ENCODE measurements at regions not wholly inside any gene's neighbourhood (a gene's known extent, or its start where the extent isn't known, plus 50 kb on each side); places are given as distances from the start of the nearest gene placed in this dataset.

- FAIRE-seq = no peak
Observed at GRCh38 chr5:90182726-90183125, 226.8 kb downstream of the CETN3 start.

GRCh38 chr5:90174236-90174635, 235.3 kb downstream of the CETN3 start:
- FAIRE-seq (no peak), DNase-seq (ENCODE audit: insufficient read length) (no peak)
- TF ChIP-seq POLR2AphosphoS5 (IDR thresholded peaks at IDR 0.05; ENCODE audit: low read depth, low read length) (no peak), TAF1 (IDR thresholded peaks at IDR 0.05; ENCODE audit: borderline replicate concordance, low read depth, low read length) (no peak), POLR2A (IDR thresholded peaks at IDR 0.05; ENCODE audit: low read depth, low read length) (no peak)

More at GRCh38 chr5:90182726-90183125, 226.8 kb downstream of the CETN3 start:
- TF ChIP-seq TAF1 (IDR thresholded peaks at IDR 0.05; ENCODE audit: borderline replicate concordance, low read depth, low read length) = no peak
- no peak for TF ChIP-seq POLR2A (IDR thresholded peaks at IDR 0.05; ENCODE audit: low read depth, low read length)
- no peak for TF ChIP-seq POLR2AphosphoS5 (IDR thresholded peaks at IDR 0.05; ENCODE audit: low read depth, low read length)
- DNase-seq (ENCODE audit: insufficient read length) = no peak

GRCh38 chr5:90173299-90174030, 236.1 kb downstream of the CETN3 start:
- DNase-seq (ENCODE audit: insufficient read length) = no peak
- TF ChIP-seq POLR2A (IDR thresholded peaks at IDR 0.05; ENCODE audit: low read depth, low read length) (no peak), TAF1 (IDR thresholded peaks at IDR 0.05; ENCODE audit: borderline replicate concordance, low read depth, low read length) (no peak), POLR2AphosphoS5 (IDR thresholded peaks at IDR 0.05; ENCODE audit: low read depth, low read length) (no peak)
- no peak for FAIRE-seq

- no peak for TF ChIP-seq POLR2A (IDR thresholded peaks at IDR 0.05; ENCODE audit: low read depth, low read length)
- no peak for TF ChIP-seq TAF1 (IDR thresholded peaks at IDR 0.05; ENCODE audit: borderline replicate concordance, low read depth, low read length)
- no peak for TF ChIP-seq POLR2AphosphoS5 (IDR thresholded peaks at IDR 0.05; ENCODE audit: low read depth, low read length)
- no peak for DNase-seq (ENCODE audit: insufficient read length)
- FAIRE-seq = no peak
Observed at GRCh38 chr5:90171466-90171865, 238.1 kb downstream of the CETN3 start.

- DNase-seq (ENCODE audit: insufficient read length) (no peak), FAIRE-seq (no peak)
- TF ChIP-seq POLR2A (IDR thresholded peaks at IDR 0.05; ENCODE audit: low read depth, low read length) (no peak), POLR2AphosphoS5 (IDR thresholded peaks at IDR 0.05; ENCODE audit: low read depth, low read length) (no peak), TAF1 (IDR thresholded peaks at IDR 0.05; ENCODE audit: borderline replicate concordance, low read depth, low read length) (no peak)
Observed at GRCh38 chr5:90170261-90170660, 239.3 kb downstream of the CETN3 start.

GRCh38 chr5:90169078-90169477, 240.5 kb downstream of the CETN3 start:
- no peak for DNase-seq (ENCODE audit: insufficient read length)
- FAIRE-seq = no peak
- no peak for TF ChIP-seq POLR2A (IDR thresholded peaks at IDR 0.05; ENCODE audit: low read depth, low read length)
- no peak for TF ChIP-seq TAF1 (IDR thresholded peaks at IDR 0.05; ENCODE audit: borderline replicate concordance, low read depth, low read length)
- no peak for TF ChIP-seq POLR2AphosphoS5 (IDR thresholded peaks at IDR 0.05; ENCODE audit: low read depth, low read length)

GRCh38 chr5:90168399-90168798, 241.2 kb downstream of the CETN3 start:
- no peak for TF ChIP-seq TAF1 (IDR thresholded peaks at IDR 0.05; ENCODE audit: borderline replicate concordance, low read depth, low read length)
- TF ChIP-seq POLR2AphosphoS5 (IDR thresholded peaks at IDR 0.05; ENCODE audit: low read depth, low read length) = no peak
- TF ChIP-seq POLR2A (IDR thresholded peaks at IDR 0.05; ENCODE audit: low read depth, low read length) = no peak
- FAIRE-seq (peak; percentile 64), DNase-seq (ENCODE audit: insufficient read length) (no peak)

- peak; percentile 33 for FAIRE-seq
- no peak for DNase-seq (ENCODE audit: insufficient read length)
- TF ChIP-seq POLR2AphosphoS5 (IDR thresholded peaks at IDR 0.05; ENCODE audit: low read depth, low read length) = no peak
- TF ChIP-seq POLR2A (IDR thresholded peaks at IDR 0.05; ENCODE audit: low read depth, low read length) = no peak
- no peak for TF ChIP-seq TAF1 (IDR thresholded peaks at IDR 0.05; ENCODE audit: borderline replicate concordance, low read depth, low read length)
Observed at GRCh38 chr5:90166816-90167215, 242.7 kb downstream of the CETN3 start.

GRCh38 chr5:90162324-90162723, 247.2 kb downstream of the CETN3 start:
- TF ChIP-seq POLR2AphosphoS5 (IDR thresholded peaks at IDR 0.05; ENCODE audit: low read depth, low read length) = no peak
- TF ChIP-seq POLR2A (IDR thresholded peaks at IDR 0.05; ENCODE audit: low read depth, low read length) = no peak
- TF ChIP-seq TAF1 (IDR thresholded peaks at IDR 0.05; ENCODE audit: borderline replicate concordance, low read depth, low read length) = no peak
- no peak for DNase-seq (ENCODE audit: insufficient read length)
- no peak for FAIRE-seq

GRCh38 chr5:90161414-90161813, 248.1 kb downstream of the CETN3 start:
- FAIRE-seq = no peak
- TF ChIP-seq POLR2AphosphoS5 (IDR thresholded peaks at IDR 0.05; ENCODE audit: low read depth, low read length) = no peak
- no peak for TF ChIP-seq POLR2A (IDR thresholded peaks at IDR 0.05; ENCODE audit: low read depth, low read length)
- no peak for TF ChIP-seq TAF1 (IDR thresholded peaks at IDR 0.05; ENCODE audit: borderline replicate concordance, low read depth, low read length)
- DNase-seq (ENCODE audit: insufficient read length) = no peak

- FAIRE-seq (no peak), DNase-seq (ENCODE audit: insufficient read length) (no peak)
- TF ChIP-seq POLR2A (IDR thresholded peaks at IDR 0.05; ENCODE audit: low read depth, low read length) (no peak), POLR2AphosphoS5 (IDR thresholded peaks at IDR 0.05; ENCODE audit: low read depth, low read length) (no peak), TAF1 (IDR thresholded peaks at IDR 0.05; ENCODE audit: borderline replicate concordance, low read depth, low read length) (no peak)
Observed at GRCh38 chr5:90158131-90158530, 251.4 kb downstream of the CETN3 start.

- TF ChIP-seq TAF1 (IDR thresholded peaks at IDR 0.05; ENCODE audit: borderline replicate concordance, low read depth, low read length) (no peak), POLR2A (IDR thresholded peaks at IDR 0.05; ENCODE audit: low read depth, low read length) (no peak), POLR2AphosphoS5 (IDR thresholded peaks at IDR 0.05; ENCODE audit: low read depth, low read length) (no peak)
- FAIRE-seq (no peak), DNase-seq (ENCODE audit: insufficient read length) (no peak)
Observed at GRCh38 chr5:90153031-90153430, 256.5 kb downstream of the CETN3 start.

All from GM12892 (cell line).